ENCODE measurements at regions not wholly inside any gene's neighbourhood (a gene's known extent, or its start where the extent isn't known, plus 50 kb on each side); places are given as distances from the start of the nearest gene placed in this dataset.
"Not testable (repeated sequence)": the region's sequence is repeated elsewhere in the genome, so short reads cannot be mapped to it uniquely, and the experiment has no call there.

DNA sequence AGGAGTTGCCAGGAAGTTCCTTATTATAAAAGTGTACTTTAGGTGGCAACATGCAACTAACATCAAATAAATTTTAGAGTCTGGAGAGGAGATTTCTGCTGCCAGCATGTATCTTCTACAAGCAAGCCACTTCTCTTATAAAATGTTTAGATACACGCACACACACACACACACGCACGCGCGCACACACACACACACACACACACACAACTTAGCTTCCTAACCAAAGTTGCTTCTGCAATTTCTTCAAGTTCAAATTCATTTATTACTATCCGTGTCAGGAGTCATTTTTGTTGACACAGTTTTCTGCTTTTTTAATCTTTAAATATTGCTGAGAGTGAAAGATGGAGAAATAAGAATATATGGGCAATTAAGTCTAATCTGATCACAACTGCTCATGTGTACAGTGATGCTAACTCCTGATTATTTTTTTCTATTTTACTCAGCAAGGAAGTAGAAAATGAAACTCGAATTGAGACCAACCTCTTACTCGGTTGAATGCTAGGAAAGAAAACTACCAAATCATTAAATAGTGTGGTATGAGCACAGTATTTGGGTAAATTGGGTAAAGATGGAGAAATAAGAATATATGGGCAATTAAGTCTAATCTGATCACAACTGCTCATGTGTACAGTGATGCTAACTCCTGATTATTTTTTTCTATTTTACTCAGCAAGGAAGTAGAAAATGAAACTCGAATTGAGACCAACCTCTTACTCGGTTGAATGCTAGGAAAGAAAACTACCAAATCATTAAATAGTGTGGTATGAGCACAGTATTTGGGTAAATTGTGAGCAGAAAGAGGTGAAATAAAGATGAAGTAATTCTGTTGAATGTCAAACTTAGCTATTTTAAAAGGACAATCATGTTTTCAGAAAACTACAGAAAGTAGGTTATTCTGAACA is 554.1 kb upstream of the MBL2 start:
- not testable (repeated sequence) for DNase-seq

DNA sequence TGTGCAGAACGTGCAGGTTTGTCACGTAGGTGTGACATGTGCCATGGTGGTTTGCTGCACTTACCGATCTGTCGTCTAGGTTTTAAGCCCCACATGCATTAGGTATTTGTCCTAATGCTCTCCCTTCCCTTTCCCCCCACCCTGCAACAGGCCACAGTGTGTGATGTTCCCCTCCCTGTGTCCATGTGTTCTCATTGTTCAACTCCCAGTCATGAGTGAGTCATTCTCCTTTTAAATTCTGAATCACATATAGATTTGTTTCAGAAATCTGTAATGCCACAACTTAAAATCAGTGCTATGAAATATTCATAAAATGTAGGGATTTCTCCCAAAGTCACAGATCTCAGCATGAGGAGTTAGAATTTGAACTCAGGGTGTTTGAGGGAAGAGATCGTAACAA is 552.5 kb upstream of the MBL2 start:
- no peak for DNase-seq

DNA sequence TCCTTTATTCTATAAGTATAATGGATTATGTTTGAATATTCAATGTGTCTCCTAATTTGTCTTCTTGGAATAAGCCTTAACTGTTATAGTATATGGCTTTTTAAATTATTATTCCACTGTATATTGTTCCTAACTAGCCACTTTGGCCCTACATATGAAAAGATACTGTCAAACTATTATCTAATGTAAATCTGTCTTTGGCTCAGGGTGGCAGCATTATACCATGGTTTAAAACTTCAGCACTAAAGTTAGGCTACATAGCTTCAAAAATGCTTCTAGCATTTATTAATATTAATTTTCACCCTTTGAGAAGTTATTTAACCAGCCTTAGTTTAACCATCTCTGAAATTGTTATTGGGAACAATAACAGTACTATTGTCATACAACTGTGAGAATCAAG is 543.1 kb upstream of the MBL2 start:
- DNase-seq = no peak

DNA sequence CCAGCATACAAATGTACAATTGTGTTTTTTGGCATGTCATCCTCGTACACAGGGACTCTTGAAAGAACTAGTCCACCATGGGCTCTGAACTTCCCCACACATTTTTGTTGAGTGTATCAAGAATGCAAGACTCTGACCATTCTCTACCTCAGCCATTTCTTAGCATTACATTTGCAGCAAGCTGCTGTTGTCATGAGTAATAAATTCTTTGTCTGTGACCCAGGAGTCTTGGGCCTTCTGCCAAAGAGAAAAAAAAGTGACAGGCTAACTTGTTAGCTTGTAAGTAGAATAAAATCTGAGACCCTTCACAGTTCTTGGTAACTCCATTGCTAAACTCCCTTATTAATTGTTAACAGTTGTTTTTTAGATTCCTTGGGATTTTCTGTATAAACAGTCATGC is 542.3 kb upstream of the MBL2 start:
- DNase-seq = no peak

DNA sequence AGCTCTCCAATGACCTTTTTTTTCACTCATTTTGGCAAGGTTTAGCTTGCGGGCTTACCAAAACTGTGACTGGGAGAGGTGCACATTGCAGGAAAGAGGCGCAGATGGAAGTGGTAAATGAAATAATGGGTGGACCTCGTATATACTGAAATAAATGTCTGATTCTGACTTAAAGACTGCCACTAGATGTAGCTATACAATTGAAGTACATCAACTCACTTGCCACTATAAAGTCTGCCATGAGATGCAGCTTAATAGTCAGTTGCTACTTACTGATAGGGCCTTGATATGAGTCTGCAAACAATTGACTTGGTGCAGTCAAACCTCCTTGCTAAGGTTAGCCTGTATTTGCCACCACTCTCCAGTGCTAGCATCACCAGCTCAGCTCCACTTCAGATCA is 525.9 kb upstream of the MBL2 start:
- no peak for DNase-seq

DNA sequence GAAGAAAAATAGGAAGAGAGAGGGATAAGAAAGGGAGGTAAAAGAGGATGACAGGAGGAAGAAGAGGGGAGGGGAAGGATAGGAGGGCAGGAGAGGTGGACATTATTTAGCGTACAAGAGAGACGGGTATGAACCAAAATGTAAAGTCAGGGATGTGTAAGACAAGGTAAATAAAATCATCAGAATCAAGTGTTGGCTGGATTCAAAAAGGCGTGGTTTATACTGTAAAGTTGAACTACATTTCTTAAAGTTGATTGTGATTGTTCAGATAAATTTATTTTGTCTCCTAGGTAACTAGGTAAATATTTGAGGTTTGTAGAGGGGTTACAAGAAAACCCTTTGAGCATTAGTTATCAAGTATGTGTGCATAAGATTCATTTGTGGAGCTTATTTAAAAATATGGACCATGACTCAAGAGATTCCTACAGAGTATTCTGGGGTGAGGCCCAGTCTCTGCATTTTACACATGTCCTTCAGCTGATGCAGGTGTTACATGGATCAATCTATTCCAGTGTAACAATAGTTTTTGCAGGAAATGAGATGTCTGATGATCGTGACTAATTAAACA is 512.1 kb upstream of the MBL2 start:
- no peak for DNase-seq

DNA sequence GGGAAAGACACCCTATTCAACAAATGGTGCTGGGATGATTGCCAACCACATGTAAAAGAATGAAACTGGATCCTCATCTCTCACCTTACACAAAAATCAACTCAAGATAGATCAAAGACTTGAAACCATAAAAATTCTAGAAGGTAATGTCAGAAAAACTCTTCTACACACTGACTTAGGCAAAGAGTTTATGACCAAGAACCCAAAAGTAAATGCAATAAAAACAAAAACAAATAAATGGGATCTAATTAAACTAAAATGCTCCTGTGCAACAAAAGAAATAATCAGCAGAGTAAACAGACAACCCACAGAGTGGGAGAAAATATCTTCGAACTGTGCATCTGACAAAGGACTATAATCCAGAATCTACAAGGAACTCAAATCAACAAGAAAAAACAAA is 504.2 kb upstream of the MBL2 start:
- DNase-seq = no peak

DNA sequence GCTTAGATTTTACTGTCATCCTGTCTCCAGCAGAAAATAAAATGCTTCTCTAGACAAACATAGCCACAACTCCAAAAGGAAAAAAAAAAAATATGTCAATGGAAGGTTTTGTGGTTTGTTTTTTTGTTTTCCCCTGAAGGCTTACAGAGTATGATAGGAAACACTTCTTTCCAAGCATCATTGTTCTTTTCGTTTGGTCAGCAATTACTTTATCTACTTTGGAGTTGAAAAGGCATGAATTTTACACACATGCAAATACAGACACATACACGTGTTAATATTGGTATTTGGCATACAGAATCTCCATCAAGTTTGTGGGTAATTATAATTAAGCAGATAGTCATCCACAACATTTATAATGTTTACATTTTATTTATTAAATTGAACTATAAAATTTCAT is 496.9 kb upstream of the MBL2 start:
- DNase-seq = no peak

DNA sequence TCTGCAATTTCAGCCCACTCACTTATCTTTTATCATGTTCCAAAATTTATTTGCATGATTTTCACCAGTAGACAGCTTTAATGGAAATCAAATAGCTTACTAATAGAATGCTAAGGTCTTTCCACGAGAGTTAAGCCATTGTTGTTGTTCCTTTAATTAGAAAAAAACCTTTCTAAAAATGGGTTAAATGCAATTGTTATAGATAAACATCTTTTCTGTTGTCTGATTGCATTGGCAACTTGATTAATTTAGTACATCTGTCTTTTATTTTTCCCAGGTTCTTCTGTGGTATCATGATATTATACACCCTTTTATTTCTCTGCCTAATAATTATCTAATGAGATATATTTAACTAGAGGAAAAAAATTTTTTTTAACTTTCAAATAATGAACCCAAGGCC is 487.6 kb upstream of the MBL2 start:
- no peak for DNase-seq

DNA sequence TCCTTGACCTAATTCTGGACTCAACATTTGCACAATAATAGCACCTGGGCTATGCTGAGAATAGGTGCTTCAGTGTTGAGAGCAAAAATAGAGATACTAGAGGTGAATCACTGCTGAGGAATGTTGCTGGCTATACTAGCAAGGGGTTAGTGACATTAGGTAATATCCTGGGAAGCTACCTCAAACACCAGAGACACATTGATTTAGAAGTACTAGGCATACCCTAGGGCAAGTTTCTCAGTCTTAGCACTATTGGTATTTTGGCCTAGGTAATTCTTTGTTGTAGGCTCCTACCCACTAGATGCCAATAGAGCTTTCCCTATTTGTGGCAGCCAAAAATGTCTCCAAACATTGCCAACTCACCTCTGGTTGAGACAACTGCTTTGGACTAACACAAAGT is 484.0 kb upstream of the MBL2 start:
- DNase-seq = no peak

DNA sequence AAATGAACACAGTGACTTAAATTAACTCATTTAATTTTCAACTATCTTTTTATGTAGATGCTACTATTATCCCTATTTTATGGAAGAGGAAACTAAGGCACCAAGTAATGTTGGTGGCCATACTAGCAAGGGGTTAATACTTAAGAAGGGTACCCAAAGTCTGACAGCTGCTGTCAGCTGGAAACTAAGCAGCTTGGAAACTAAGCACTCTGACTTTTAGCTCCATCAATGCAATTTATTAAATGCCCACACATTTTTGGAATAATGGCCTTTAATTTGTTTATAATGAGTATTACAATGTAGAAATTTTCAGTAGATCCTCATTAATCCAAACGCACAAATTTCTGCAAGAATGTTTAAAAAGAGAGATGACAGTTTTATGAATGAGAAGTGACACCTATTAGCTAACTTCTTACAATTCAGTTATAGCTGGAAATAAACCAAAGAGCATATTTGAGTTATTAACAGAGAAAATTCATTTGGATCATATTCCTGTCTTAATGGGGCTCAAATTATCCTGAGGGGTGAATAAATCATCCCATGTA is 483.1 kb upstream of the MBL2 start:
- no peak for DNase-seq

DNA sequence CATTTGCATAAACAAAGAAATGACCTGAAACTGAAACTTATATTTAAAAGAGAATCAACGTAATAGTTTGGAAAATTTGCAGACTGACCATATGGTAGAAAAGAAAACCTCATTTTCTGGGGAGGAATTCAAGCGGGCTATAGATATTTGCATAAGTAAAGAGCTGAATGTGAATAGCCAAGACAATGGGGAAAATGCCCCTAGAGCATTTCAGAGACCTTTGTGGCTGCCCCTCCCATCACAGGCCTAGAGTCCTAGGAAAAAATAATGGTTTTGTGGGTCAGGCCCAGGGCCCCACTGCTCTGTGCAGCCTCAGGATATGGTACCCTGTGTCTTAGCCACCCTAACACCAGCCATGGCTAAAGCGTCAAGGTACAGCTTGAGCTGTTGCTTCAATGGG is 480.6 kb upstream of the MBL2 start:
- no peak for DNase-seq

DNA sequence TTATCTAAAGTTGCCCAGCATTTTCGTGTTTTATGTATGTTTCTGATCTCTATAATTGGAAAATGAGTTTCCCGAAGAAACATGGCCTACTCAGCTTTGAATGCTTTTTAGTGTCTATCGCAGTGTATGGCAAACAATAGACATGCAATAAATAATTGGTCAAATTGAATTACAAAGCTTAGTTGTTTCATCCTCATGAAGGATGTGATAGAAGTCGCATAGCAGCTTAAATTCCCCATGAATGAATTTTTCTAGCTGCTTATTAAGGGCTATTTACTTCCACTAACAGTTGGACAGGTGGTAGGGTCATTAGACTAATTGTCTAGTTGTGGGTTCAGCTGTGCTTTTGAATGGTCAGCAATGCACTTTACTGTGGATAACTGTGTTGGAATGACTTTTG is 467.3 kb upstream of the MBL2 start:
- DNase-seq = no peak

DNA sequence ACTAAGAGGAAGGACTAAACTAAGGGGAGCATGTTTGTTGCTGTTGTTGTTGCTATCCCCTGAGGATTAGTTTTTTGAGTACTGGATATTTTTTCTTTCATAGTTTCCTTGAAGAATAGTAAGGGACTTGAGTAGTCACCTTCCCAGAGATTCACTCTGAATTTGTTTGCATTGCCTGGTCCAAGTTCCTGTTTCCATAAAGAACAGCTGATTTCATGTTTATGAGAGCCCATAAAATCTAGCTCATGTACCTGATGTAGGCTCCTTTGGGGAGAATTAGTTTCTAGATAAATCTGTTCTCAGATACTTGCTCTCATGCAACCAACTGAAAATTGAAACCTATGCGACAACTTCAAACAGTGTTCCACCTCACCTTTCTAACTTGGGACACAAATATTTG is 464.4 kb upstream of the MBL2 start:
- no peak for DNase-seq

DNA sequence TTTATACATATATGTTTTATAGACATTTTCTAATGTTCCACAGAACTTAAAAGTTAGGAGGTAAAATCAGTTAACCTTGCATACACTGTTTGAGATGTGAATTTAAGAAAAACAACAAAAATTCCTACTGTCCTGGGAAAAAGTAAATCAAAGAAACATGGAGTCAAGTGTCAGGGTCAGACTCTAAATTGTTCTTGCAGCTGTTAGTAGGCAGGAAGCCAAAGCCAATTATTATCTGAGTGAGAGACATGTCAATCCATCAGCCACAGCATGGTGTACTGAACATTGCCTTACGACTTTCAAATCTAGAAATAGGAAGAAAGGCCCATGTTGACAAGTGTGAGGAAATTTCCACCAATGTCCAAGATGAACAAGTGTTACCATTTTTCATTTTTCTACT is 461.2 kb upstream of the MBL2 start:
- DNase-seq = no peak

DNA sequence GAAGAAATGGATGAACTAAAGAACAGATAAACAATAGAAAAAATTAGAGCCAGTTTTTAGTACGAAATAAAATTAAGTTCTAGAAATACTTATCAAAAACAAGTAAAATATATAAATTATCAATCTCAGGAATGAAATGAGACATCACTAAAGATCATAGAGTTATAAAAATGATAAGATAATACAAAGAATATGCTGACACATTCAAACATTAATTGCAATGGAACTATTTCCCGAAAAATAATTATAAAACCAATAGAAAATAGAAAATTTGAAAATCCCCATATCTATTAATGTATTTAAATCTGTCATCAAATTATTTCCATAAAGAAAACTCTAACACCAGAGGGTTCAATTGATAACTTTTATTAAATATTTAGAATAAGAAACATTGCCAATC is 458.1 kb upstream of the MBL2 start:
- DNase-seq = no peak

DNA sequence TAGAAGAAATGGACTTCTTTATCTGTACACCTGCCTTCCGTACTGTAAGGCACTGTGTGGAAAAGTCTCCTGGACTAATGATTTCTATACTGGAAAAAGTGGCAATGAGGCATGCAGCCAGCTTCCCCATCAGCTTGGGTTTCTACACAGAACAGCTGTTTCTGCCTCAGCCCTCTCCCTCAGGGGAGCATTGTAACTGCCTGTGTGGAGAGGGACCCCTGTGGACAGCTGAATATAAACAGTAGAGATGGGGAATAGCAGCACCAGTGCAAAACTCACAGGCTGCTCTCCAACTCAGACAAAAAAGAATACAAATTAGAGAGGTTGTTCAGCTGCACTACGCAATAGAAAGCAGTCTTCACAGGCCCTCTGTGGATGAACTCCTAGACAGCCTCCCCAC is 451.3 kb upstream of the MBL2 start:
- DNase-seq = no peak

DNA sequence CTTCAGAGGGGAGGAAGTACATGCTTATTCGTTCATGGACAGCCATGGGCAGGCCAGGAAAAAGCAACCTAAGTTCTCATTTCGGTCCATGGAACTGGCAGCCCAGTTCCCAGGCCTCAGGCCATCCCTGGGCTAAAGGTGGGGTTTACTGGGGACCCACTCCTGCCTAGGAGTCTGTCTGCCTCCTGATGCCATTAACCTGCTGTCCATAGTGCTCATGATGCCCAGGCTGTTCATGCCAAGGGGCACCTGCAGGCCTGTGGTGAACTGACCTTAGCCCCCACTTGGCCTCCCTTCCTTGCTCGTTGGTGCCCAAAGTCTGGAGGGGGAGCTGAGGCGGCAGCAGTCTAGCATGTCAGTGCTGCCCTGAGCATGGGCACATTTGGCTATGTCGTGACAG is 450.2 kb upstream of the MBL2 start:
- no peak for DNase-seq

DNA sequence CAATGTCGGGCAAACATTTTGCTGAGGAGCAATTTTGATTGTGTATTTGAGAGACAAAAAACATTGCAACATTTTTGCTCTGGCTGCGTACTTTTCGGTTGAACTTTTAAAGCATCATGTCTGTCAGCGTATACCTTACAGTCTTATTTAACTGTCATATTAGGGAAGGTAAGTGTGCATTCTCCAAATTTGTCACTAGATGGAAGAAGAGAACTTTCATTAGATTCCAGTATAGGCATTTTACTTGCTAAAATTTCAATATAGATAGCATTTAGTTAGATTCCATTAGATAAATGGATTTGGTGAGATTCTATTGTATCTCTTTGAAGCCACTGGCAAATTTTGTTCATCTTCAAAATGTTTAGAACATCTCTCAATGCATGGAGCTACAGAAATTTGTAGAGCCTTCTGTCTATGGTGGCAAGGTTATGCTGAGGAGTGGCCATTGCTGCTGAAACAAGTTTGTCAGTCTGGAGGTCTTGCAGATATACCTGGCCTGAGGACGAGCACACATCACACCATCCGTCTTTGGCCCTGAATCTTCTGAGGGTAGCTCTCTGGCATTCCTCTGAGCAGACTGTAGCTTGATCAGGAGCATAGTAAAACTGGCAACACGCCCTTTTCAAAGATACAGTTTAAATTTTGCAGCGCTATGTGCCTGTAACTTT is 437.5 kb upstream of the MBL2 start:
- no peak for DNase-seq

DNA sequence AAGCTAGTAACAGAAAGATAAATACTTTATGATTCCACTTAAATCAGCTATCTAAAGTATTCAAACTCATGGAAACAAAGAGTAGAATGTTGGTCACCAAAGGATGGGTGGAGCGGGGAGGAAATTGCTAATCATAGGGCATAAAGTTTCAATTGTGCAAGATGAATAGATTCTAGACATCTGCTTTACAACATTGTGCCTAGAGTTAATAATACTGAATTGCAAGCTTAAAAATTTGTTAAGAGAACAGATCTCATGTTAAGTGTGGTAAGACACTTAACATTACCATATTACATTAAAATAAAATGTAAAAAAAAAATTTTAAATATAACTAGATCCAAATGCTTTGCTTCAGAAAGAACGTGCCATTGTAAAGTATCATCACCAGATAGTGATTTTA is 411.1 kb upstream of the MBL2 start:
- no peak for DNase-seq

DNA sequence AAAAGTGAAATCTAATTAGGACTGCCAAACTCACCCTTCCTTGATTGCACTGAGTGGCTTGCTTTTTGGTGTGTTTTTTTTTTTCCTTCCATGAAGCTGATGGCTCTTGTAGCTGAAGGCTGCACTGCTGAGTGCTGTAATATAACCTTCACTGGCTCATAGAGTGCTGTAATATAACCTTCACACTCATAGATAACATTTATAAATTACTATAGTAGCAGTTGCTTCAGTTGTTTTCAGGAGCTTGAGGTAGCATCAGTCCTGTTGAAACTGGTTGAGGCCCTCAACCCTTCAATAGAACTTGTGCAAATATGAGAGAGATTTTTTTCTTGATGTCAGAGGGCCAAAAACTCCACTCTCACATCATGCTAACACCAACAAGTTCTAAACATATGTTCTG is 404.9 kb upstream of the MBL2 start:
- DNase-seq = no peak

DNA sequence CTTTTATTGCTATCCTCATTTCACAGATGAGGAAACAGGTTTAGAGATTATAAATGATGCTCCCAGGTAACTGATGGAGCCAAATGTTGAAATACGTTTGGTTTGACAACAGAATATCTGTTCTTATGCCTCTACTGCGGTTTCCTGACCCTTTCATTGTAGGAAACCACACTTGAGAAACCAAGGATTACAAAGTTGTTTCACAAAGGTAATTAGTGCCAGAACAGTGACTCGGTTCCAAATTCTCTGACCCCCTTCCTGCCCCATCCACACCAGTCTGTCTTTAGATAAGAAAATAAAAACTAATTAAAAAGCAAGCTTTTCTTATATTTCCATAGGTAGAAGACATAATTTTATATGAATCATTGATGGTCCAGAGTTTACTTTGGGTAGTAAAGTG is 393.7 kb upstream of the MBL2 start:
- DNase-seq = no peak

DNA sequence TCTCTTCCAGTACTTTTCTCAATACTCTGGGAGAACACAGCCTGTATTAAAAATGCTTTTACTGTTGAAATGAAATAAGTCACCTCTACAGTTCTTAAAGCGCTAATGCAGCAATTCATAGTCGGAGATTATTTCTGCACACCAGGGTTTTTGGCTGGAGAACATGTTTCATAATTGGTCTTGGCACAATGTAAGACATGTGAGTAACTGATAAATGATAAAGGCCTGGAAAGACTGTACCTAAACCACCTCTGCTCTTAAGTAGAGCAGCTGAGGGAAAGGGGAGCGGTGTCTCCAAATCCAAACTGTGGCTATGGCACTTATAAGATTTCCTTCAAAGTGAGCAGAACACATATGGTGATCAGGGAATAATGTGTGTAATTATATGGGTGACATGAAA is 390.3 kb upstream of the MBL2 start:
- DNase-seq = no peak

DNA sequence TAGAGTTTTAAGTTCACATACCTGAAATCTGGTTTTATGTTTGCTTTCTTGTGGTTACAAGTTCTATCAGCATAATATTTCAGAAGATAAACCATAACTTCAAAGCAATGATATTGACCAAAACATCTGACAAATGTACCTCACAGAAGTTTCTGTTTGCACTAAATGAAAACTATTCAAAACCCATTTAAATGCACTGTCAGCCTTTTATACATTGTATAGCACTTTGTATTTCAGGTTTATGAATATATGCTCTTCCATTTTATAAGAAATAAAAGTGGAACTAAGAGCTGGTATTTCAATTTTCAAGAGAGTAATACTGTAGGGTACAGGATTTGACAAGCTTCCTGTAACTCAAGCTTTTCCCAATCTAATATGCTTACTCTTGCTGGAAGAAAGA is 388.6 kb upstream of the MBL2 start:
- DNase-seq = no peak
